Suprapubic skin (tissue), 4 donors: ENCODE measurements at regions not wholly inside any gene's neighbourhood (a gene's known extent, or its start where the extent isn't known, plus 50 kb on each side); places are given as distances from the start of the nearest gene placed in this dataset.

ENCODE experiments used
- DNase-seq, 2 donors: peaks; one replicate each; pipeline ENCODE4 v3.0.0-alpha.2; 2019; ENCODE audit warnings: low spot score in 2 of 2
- H3K27ac ChIP-seq: fragments of 200-600 bp; sonication (generic); one replicate; pipeline ENCODE4 v1.5.1; 2019
- H3K27me3 ChIP-seq: fragments of 200-600 bp; sonication (generic); one replicate; pipeline ENCODE4 v1.5.1; 2019
- H3K36me3 ChIP-seq: fragments of 200-600 bp; sonication (generic); one replicate; pipeline ENCODE4 v1.5.1; 2019
- H3K4me1 ChIP-seq: fragments of 200-600 bp; sonication (generic); one replicate; pipeline ENCODE4 v1.5.1; 2019
- H3K4me3 ChIP-seq: fragments of 200-600 bp; sonication (generic); one replicate; pipeline ENCODE4 v1.5.1; 2019; ENCODE audit warnings: mild to moderate bottlenecking
- H3K9me3 ChIP-seq: fragments of 200-600 bp; sonication (generic); one replicate; pipeline ENCODE4 v1.5.1; 2019
- CTCF ChIP-seq, 2 donors: fragments of 200-600 bp in 1 of 2; fragments of 450-650 bp in 1 of 2; sonication (generic) in 1 of 2; IDR thresholded peaks; one replicate each; pipeline ENCODE4 v1.5.1; 2016 to 2019; ENCODE audit warnings: antibody characterized with exemption in 2 of 2, mild to moderate bottlenecking in 1 of 2, moderate library complexity in 1 of 2
- EP300 ChIP-seq: sonication (generic); formaldehyde crosslinking; IDR thresholded peaks from one replicate; pipeline ENCODE4 v1.6.1; 2017; ENCODE audit warnings: antibody characterized with exemption
- POLR2A ChIP-seq, 2 donors: fragments of 450-650 bp; IDR thresholded peaks; one replicate each; pipeline ENCODE4 v1.6.1; 2017; ENCODE audit warnings: antibody characterized with exemption in 2 of 2, mild to moderate bottlenecking in 2 of 2, moderate library complexity in 2 of 2
- POLR2AphosphoS5 ChIP-seq, 3 donors: sonication (generic); formaldehyde crosslinking; IDR thresholded peaks; one replicate each; pipeline ENCODE4 v1.6.1; 2017; ENCODE audit warnings: antibody characterized with exemption in 3 of 3
- WGBS: methylation state at CpG from one replicate; pipeline ENCODE4 v1.1.5; 2018; 5-methylcytosine and 5-hydroxymethylcytosine counted together

GRCh38 chr15:35596285-35596684, 50.3 kb upstream of the DPH6 start:
- no peaks in the 10 kb centered on the region for H3K36me3 ChIP-seq
- 100% methylated on average over 1 of the region's 1 CpG for WGBS
- DNase-seq = no peak
- no peaks in the 10 kb centered on the region for H3K27me3 ChIP-seq
- no peak overlapping the region for H3K4me3 ChIP-seq
- H3K27ac ChIP-seq = no peak overlapping the region
- TF ChIP-seq POLR2AphosphoS5 (IDR thresholded peaks at IDR 0.05) (no peak), CTCF (IDR thresholded peaks at IDR 0.05) (no peak), POLR2A (IDR thresholded peaks at IDR 0.05) (no peak), EP300 (no peak)
- H3K4me1 ChIP-seq = no peaks in the 10 kb centered on the region
- H3K9me3 ChIP-seq = no peaks in the 10 kb centered on the region

GRCh38 chr15:35602836-35603235, 56.9 kb upstream of the DPH6 start:
- TF ChIP-seq POLR2A (IDR thresholded peaks at IDR 0.05) (no peak), CTCF (IDR thresholded peaks at IDR 0.05) (no peak), EP300 (no peak), POLR2AphosphoS5 (IDR thresholded peaks at IDR 0.05) (no peak)
- Histone ChIP-seq H3K9me3 (no peaks in the 10 kb centered on the region), H3K27ac (no peak overlapping the region), H3K4me1 (peaks cover 3% of the 10 kb centered on the region), H3K27me3 (no peaks in the 10 kb centered on the region), H3K36me3 (no peaks in the 10 kb centered on the region), H3K4me3 (no peak overlapping the region)
- DNase-seq = no peak
- WGBS = 93% methylated on average over 3 of the region's 3 CpGs

DNA sequence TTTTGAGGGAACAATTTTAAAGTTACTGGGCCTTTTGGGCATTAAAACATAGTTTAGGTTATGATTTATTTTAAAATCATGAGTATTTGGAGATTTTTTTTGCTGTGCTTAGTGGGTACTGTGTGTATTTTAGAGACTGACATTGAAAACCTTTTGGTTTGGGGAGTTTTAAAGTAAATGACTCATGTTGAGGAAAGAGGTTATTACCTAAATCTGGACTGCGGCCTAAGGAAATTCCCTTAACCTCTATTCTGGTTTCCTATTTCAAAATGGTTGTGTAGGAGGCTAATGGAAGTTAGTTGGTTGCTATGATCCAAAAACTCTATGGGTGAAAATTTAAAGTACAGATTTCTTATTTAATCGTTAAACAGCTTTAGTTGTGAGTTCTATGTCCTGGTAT, 57.3 kb upstream of the DPH6 start:
- no peaks in the 10 kb centered on the region for H3K27me3 ChIP-seq
- DNase-seq = no peak
- TF ChIP-seq CTCF (IDR thresholded peaks at IDR 0.05) (no peak), POLR2AphosphoS5 (IDR thresholded peaks at IDR 0.05) (no peak), POLR2A (IDR thresholded peaks at IDR 0.05) (no peak), EP300 (no peak)
- H3K27ac ChIP-seq = no peak overlapping the region
- WGBS = 69% methylated on average over 2 of the region's 2 CpGs
- H3K4me3 ChIP-seq = no peak overlapping the region
- peaks cover 3% of the 10 kb centered on the region for H3K4me1 ChIP-seq
- H3K9me3 ChIP-seq = no peaks in the 10 kb centered on the region
- no peaks in the 10 kb centered on the region for H3K36me3 ChIP-seq

DNA sequence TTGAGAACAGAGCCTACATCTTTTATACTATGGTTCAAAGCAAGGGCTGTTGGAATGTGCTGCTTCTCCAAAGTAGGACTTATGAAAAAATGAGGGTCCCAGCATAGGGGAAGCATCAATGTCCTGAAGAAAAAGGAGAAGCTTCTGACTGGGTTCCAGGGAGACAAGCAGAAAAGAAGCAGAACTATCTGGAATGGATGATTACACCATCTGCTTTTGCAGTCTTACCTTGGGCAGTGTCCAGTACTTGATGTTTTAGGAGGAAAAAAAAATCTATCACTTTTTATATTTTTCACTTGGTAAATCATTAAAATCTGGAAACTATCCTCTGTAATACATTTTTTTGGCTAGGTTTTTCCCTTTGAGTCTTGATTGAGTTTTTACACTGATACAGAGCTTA, 57.9 kb upstream of the DPH6 start:
- no peaks in the 10 kb centered on the region for H3K9me3 ChIP-seq
- H3K27ac ChIP-seq = no peak overlapping the region
- peaks cover 3% of the 10 kb centered on the region for H3K4me1 ChIP-seq
- no peak for DNase-seq
- no peak overlapping the region for H3K4me3 ChIP-seq
- H3K27me3 ChIP-seq = no peaks in the 10 kb centered on the region
- TF ChIP-seq POLR2A (IDR thresholded peaks at IDR 0.05) = no peak
- no peak for TF ChIP-seq CTCF (IDR thresholded peaks at IDR 0.05)
- TF ChIP-seq POLR2AphosphoS5 (IDR thresholded peaks at IDR 0.05) = no peak
- TF ChIP-seq EP300 = no peak
- no peaks in the 10 kb centered on the region for H3K36me3 ChIP-seq

DNA sequence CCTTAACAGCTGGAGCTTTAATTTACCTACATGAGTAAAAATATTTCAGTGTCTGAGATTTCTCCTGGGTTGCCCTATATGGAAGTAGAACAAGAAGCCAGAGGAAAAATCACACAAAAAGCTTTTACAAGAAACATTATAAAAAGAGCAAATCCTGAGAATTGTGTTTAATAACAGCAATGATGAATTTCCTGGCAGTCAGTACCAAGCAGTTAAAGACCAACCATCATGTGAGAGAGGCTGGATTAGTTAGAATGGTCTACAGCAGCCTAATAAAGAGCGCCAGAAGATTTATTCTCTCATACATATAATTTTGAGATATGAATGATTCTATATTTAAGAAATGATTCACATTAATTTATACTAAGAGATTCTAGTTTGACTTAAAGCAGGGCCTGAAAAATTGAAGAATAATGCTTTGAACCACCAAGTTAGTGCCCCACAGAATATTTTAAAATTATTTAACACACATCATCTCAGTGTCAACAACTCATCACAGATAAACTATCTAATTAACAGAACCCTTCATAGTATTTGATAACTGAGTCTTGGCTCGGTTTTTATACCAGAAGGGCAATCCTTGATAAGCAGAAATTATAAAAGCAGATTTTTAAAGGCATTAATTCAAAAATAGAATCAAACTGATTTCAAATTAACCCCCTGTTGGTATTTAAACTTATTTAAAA, 59.9 kb upstream of the DPH6 start:
- Histone ChIP-seq H3K36me3 (no peaks in the 10 kb centered on the region), H3K27me3 (no peaks in the 10 kb centered on the region), H3K9me3 (no peaks in the 10 kb centered on the region), H3K4me3 (no peak overlapping the region), H3K4me1 (peaks cover 3% of the 10 kb centered on the region), H3K27ac (no peak overlapping the region)
- TF ChIP-seq EP300 = no peak
- TF ChIP-seq POLR2A (IDR thresholded peaks at IDR 0.05) = no peak
- TF ChIP-seq CTCF (IDR thresholded peaks at IDR 0.05) = no peak
- TF ChIP-seq POLR2AphosphoS5 (IDR thresholded peaks at IDR 0.05) = no peak
- DNase-seq = no peak
- WGBS = 83% methylated on average over 2 of the region's 2 CpGs
